Neural cell (in vitro differentiated cells): ENCODE measurements at regions not wholly inside any gene's neighbourhood (a gene's known extent, or its start where the extent isn't known, plus 50 kb on each side); places are given as distances from the start of the nearest gene placed in this dataset.

Experiments
- H2AFZ ChIP-seq: fragments of 200-600, 300-800 bp; sonication (generic), shearing (Covaris generic); 2 replicates; pipeline ENCODE4 v1.6.0; 2014; ENCODE audit warnings: low read depth, mild to moderate bottlenecking, antibody characterized with exemption, low read length, moderate library complexity
- H3F3A ChIP-seq: fragments of 200-600 bp; shearing (Covaris generic); 2 replicates; pipeline ENCODE4 v1.6.1; 2016; ENCODE audit warnings: mild to moderate bottlenecking, moderate library complexity, mixed read lengths, antibody characterized with exemption, low read length; ENCODE audit not compliant: insufficient read depth, poor library complexity, severe bottlenecking
- H3K27ac ChIP-seq: fragments of 200-600, 300-800 bp; sonication (generic), shearing (Covaris generic); 2 replicates; pipeline ENCODE4 v1.5.1; 2014; ENCODE audit warnings: mild to moderate bottlenecking, low read length, moderate library complexity
- H3K27me3 ChIP-seq: fragments of 300-800, 200-600 bp; sonication (generic), shearing (Covaris generic); 2 replicates; pipeline ENCODE4 v1.6.0; 2014; ENCODE audit warnings: mild to moderate bottlenecking, low read depth, low read length, moderate library complexity; ENCODE audit not compliant: insufficient read depth
- H3K36me3 ChIP-seq: fragments of 300-800, 200-600 bp; sonication (generic), shearing (Covaris generic); 2 replicates; pipeline ENCODE4 v1.5.1; 2014; ENCODE audit warnings: mild to moderate bottlenecking, antibody characterized with exemption, low read length, moderate library complexity; ENCODE audit not compliant: insufficient read depth
- H3K4me2 ChIP-seq: fragments of 300-800, 200-600 bp; sonication (generic), shearing (Covaris generic); 2 replicates; pipeline ENCODE4 v1.6.0; 2014; ENCODE audit warnings: mild to moderate bottlenecking, low read length
- H3K4me3 ChIP-seq: fragments of 300-800, 200-600 bp; sonication (generic), shearing (Covaris generic); 2 replicates; pipeline ENCODE4 v1.5.1; 2014; ENCODE audit warnings: mild to moderate bottlenecking, low read length, moderate library complexity
- H3K79me2 ChIP-seq: fragments of 200-600 bp; shearing (Covaris generic); replicated peaks from 2 replicates; pipeline ENCODE4 v1.6.0; 2014; ENCODE audit warnings: mild to moderate bottlenecking, low read length, moderate library complexity; ENCODE audit not compliant: insufficient read depth
- H3K9ac ChIP-seq: fragments of 300-800, 200-600 bp; sonication (generic), shearing (Covaris generic); 2 replicates; pipeline ENCODE4 v1.6.1; 2016; ENCODE audit warnings: mild to moderate bottlenecking, low read length, mixed read lengths
- H3K9me2 ChIP-seq: fragments of 200-600 bp; shearing (Covaris generic); 2 replicates; pipeline ENCODE4 v1.6.1; 2016; ENCODE audit warnings: mild to moderate bottlenecking, low read length, mixed read lengths; ENCODE audit not compliant: insufficient read depth
- H3K9me3 ChIP-seq: fragments of 200-600, 300-800 bp; sonication (generic), shearing (Covaris generic); 2 replicates; pipeline ENCODE4 v1.6.1; 2016; ENCODE audit warnings: mild to moderate bottlenecking, mixed run types, low read length, moderate library complexity, mixed read lengths
- H4K20me1 ChIP-seq: fragments of 200-600 bp; shearing (Covaris generic); 2 replicates; pipeline ENCODE4 v1.6.1; 2016; ENCODE audit warnings: mild to moderate bottlenecking, mixed run types; ENCODE audit not compliant: insufficient read depth
- CTCF ChIP-seq: fragments of 450-650 bp; IDR thresholded peaks from 2 replicates; pipeline ENCODE4 v1.5.1; 2014; ENCODE audit warnings: antibody characterized with exemption, mild to moderate bottlenecking, moderate library complexity; ENCODE audit not compliant: poor library complexity, severe bottlenecking
- EP300 ChIP-seq: fragments of 450-650 bp; conservative IDR thresholded peaks from 2 replicates; pipeline ENCODE4 v1.6.1; 2014; ENCODE audit warnings: antibody characterized with exemption, mild to moderate bottlenecking, moderate library complexity; ENCODE audit not compliant: poor library complexity, severe bottlenecking
- EZH2 ChIP-seq: fragments of 200-600, 300-800 bp; shearing (Covaris generic), sonication (generic); IDR thresholded peaks from 2 replicates; pipeline ENCODE4 v1.6.1; 2014; ENCODE audit warnings: antibody characterized with exemption, low read length, borderline replicate concordance, mild to moderate bottlenecking; ENCODE audit not compliant: insufficient read depth, poor library complexity, severe bottlenecking
- MXI1 ChIP-seq: fragments of 450-650 bp; conservative IDR thresholded peaks from 2 replicates; pipeline ENCODE4 v1.6.1; 2014; ENCODE audit warnings: antibody characterized with exemption, mild to moderate bottlenecking; ENCODE audit not compliant: poor library complexity, severe bottlenecking
- POLR2AphosphoS5 ChIP-seq: IDR thresholded peaks from 2 replicates; pipeline ENCODE4 v1.6.1; 2012
- RAD21 ChIP-seq: fragments of 450-650 bp; conservative IDR thresholded peaks from 2 replicates; pipeline ENCODE4 v1.6.1; 2014; ENCODE audit warnings: antibody characterized with exemption, mild to moderate bottlenecking, moderate library complexity
- REST ChIP-seq: IDR thresholded peaks from 2 replicates; pipeline ENCODE4 v1.6.1; 2012; ENCODE audit warnings: borderline replicate concordance
- SMC3 ChIP-seq: fragments of 450-650 bp; conservative IDR thresholded peaks from 2 replicates; pipeline ENCODE4 v1.6.1; 2014; ENCODE audit warnings: antibody characterized with exemption, mild to moderate bottlenecking, moderate library complexity; ENCODE audit not compliant: poor library complexity
- TAF1 ChIP-seq: IDR thresholded peaks from 2 replicates; pipeline ENCODE4 v1.6.1; 2012; ENCODE audit warnings: low read depth

GRCh38 chr3:115388811-115389210, 234.5 kb upstream of the GAP43 start:
- Histone ChIP-seq H4K20me1 (no peaks in the 10 kb centered on the region), H3K9ac (no peak overlapping the region), H3K4me2 (no peak overlapping the region), H3K9me3 (no peaks in the 10 kb centered on the region), H3K9me2 (no peaks in the 10 kb centered on the region), H3K36me3 (no peaks in the 10 kb centered on the region), H3K4me3 (no peak overlapping the region), H2AFZ (no peak overlapping the region), H3K27ac (no peak overlapping the region), H3K27me3 (no peaks in the 10 kb centered on the region), H3F3A (no peaks in the 10 kb centered on the region), H3K79me2 (no peaks in the 10 kb centered on the region)
- TF ChIP-seq MXI1 (no peak), EZH2 (no peak), REST (no peak), POLR2AphosphoS5 (no peak), EP300 (no peak), TAF1 (no peak)

- H3F3A ChIP-seq: no peaks in the 10 kb centered on the region
- H3K4me2 ChIP-seq: no peak overlapping the region
- no peak overlapping the region for H3K9ac ChIP-seq
- TF ChIP-seq CTCF (no peak), MXI1 (no peak), SMC3 (no peak), POLR2AphosphoS5 (no peak), RAD21 (no peak), EZH2 (no peak), TAF1 (no peak), REST (no peak), EP300 (no peak)
- no peaks in the 10 kb centered on the region for H3K79me2 ChIP-seq
- H2AFZ ChIP-seq: no peak overlapping the region
- no peak overlapping the region for H3K4me3 ChIP-seq
- no peaks in the 10 kb centered on the region for H3K27me3 ChIP-seq
- H4K20me1 ChIP-seq: no peaks in the 10 kb centered on the region
- H3K27ac ChIP-seq: no peak overlapping the region
- no peaks in the 10 kb centered on the region for H3K9me3 ChIP-seq
- no peaks in the 10 kb centered on the region for H3K9me2 ChIP-seq
- no peaks in the 10 kb centered on the region for H3K36me3 ChIP-seq
Observed at GRCh38 chr3:115396801-115397200, 226.5 kb upstream of the GAP43 start.
